Esophagus (tissue), 2 donors: ENCODE measurements at regions not wholly inside any gene's neighbourhood (a gene's known extent, or its start where the extent isn't known, plus 50 kb on each side); places are given as distances from the start of the nearest gene placed in this dataset.

Experiments
- H3K27ac ChIP-seq, 2 donors: one replicate each; pipeline ENCODE4 v1.5.1; 2013; ENCODE audit warnings: low read depth in 2 of 2, mild to moderate bottlenecking in 2 of 2, inconsistent platforms in 1 of 2, low read length in 1 of 2, moderate library complexity in 1 of 2
- H3K27me3 ChIP-seq, 2 donors: one replicate each; pipeline ENCODE4 v1.6.1; 2013; ENCODE audit warnings: low read length in 2 of 2, control low read depth in 1 of 2, mild to moderate bottlenecking in 1 of 2; ENCODE audit not compliant: insufficient read depth in 2 of 2, control insufficient read depth in 1 of 2
- H3K36me3 ChIP-seq, 2 donors: one replicate each; pipeline ENCODE4 v1.6.1; 2013; ENCODE audit warnings: low read length in 1 of 2; ENCODE audit not compliant: control insufficient read depth in 2 of 2, insufficient read depth in 2 of 2
- H3K4me1 ChIP-seq, 2 donors: one replicate each; pipeline ENCODE4 v1.6.1; 2013; ENCODE audit warnings: low read length in 1 of 2; ENCODE audit not compliant: control insufficient read depth in 2 of 2, insufficient read depth in 2 of 2
- H3K4me3 ChIP-seq, 2 donors: one replicate each; pipeline ENCODE4 v1.5.1; 2013; ENCODE audit warnings: low read length in 2 of 2, mild to moderate bottlenecking in 2 of 2, low read depth in 1 of 2, moderate library complexity in 1 of 2
- H3K9me3 ChIP-seq, 2 donors: one replicate each; pipeline ENCODE4 v1.6.1; 2013; ENCODE audit warnings: mild to moderate bottlenecking in 2 of 2, low read depth in 1 of 2, low read length in 1 of 2, moderate library complexity in 1 of 2; ENCODE audit not compliant: control insufficient read depth in 2 of 2, insufficient read depth in 1 of 2
- WGBS, 2 donors: extraction: QIAGEN DNeasy Blood & Tissue Kit; methylation state at CpG; one replicate each; pipeline ENCODE4 v1.1.7; 2013; 5-methylcytosine and 5-hydroxymethylcytosine counted together
- donor health status: healthy with polysubstance abuse.
- donor health status: Bipolar disorder and iron deficiency.

DNA sequence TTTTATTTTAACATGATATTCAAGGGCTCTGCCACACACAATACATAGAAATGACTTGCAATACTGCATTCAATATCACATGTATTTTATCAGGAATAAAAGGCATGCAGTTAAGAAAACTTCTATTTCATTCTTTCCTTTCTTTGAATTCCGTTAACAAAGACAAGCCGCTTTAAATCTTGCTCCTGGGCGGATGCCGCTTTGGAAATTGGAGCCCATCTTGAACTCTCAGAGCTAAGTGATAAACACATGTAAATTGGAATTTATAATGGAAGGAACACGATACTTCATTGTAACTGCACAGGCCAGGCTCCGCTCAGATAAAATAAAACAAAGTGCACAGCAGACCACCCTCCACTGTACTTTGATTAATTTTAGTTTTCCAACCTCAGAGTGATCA is 774.5 kb upstream of the COBL start:
- WGBS, 2 donors = 69 to 77% methylated on average over 6 of the region's 6 CpGs
- Histone ChIP-seq H3K36me3 (no peaks in the 10 kb centered on the region), H3K4me3 (no peak overlapping the region), H3K4me1 (peaks cover 0 to 5% of the 10 kb centered on the region in 2 donors), H3K27me3 (no peaks in the 10 kb centered on the region), H3K9me3 (peaks cover 3% of the 10 kb centered on the region in 2 donors), H3K27ac (no peak overlapping the region)

DNA sequence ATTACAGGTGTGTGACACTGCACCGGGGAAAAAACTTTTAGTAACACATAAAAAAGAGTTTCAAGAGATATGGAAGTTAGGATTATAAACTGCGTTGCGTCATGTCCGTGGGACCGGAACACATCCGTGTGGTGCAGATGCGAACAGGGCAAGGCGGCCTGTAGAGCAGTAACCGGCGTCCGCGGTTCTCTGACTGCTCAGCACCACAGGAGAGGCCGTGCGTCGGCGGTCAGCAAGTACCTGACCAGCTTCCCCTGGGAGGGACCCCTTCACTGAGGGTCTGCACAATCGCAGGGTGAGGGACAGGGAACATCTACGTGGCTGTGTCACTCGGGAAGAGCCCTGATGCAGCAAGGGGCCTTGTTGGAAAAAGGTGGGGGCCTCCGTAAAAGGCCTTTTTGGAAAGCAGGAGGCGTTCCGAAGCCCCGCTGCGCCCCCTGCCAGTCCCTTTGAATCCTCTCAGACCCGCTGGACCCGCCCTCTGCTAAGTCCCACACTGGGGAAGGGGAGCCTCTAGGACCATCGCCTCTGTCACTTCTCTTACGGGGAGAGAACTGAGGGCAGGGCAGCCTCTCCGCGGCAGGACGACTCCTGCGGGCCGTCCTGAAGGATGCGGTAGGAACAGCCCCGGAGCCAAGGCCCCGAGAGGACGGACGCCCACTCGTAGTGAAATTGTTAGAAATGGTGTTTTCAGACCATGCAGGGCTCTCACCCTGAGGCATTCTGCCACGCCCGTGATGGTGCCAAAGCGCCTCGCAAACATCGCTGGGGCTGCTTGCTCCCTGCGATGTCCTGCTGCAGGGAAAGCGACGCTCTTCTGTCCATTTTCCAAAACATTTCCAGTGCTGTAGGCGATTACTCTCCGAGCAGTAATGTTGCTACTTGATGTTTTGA is 771.6 kb upstream of the COBL start:
- 23 to 28% methylated on average over 49 of the region's 49 CpGs for WGBS, 2 donors
- peaks cover 0 to 5% of the 10 kb centered on the region in 2 donors for H3K4me1 ChIP-seq
- H3K9me3 ChIP-seq = peaks cover 3% of the 10 kb centered on the region in 2 donors
- no peaks in the 10 kb centered on the region for H3K36me3 ChIP-seq
- H3K4me3 ChIP-seq = no peak overlapping the region
- no peak overlapping the region for H3K27ac ChIP-seq
- H3K27me3 ChIP-seq = no peaks in the 10 kb centered on the region

DNA sequence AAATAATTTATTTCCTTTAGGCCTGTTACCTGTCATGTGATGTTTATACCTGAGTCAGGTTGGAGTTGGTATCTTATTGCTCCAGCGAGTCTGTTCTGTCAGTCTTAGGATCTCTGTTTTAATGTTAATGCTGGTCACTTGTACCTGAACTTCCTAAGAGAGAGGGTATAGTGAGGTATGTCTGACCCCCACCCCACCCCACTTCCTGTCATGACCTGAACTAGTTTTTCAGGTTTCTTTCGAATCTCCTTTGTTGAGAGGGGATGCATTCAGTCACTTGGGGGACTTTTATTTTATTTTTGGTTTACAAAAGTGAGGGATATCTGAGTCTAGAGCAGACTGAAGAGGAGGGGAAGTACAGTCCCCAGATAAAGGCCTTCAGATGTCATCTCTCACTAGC is 769.0 kb upstream of the COBL start:
- no peaks in the 10 kb centered on the region for H3K36me3 ChIP-seq
- no peaks in the 10 kb centered on the region for H3K27me3 ChIP-seq
- 37 to 45% methylated on average over 2 of the region's 2 CpGs for WGBS, 2 donors
- peaks cover 0 to 3% of the 10 kb centered on the region in 2 donors for H3K4me1 ChIP-seq
- H3K9me3 ChIP-seq = peaks cover 3% of the 10 kb centered on the region in 2 donors
- no peak overlapping the region for H3K27ac ChIP-seq
- H3K4me3 ChIP-seq = no peak overlapping the region

DNA sequence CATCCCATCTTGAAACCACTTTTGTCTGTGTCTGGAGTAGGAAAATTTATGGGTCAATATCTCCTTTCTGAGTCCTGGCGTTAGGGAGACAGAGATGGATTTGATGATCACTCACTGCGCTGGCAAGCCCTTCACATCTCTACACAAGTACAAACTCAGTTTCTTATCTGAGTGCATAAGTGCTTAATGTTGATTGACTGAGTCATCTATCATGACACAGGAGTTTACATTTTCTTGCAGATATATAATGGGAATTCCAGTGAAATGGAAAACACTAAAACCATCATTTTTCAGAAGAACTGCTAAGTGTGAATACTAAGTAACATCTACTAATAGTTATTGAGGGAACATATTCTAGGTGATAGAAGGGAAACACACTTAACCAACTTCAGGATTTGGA is 763.9 kb upstream of the COBL start:
- peaks cover 0 to 2% of the 10 kb centered on the region in 2 donors for H3K9me3 ChIP-seq
- no peaks in the 10 kb centered on the region for H3K4me1 ChIP-seq
- WGBS, 2 donors = 29 to 40% methylated on average over 2 of the region's 2 CpGs
- no peaks in the 10 kb centered on the region for H3K36me3 ChIP-seq
- H3K27me3 ChIP-seq = no peaks in the 10 kb centered on the region
- no peak overlapping the region for H3K27ac ChIP-seq
- H3K4me3 ChIP-seq = no peak overlapping the region

DNA sequence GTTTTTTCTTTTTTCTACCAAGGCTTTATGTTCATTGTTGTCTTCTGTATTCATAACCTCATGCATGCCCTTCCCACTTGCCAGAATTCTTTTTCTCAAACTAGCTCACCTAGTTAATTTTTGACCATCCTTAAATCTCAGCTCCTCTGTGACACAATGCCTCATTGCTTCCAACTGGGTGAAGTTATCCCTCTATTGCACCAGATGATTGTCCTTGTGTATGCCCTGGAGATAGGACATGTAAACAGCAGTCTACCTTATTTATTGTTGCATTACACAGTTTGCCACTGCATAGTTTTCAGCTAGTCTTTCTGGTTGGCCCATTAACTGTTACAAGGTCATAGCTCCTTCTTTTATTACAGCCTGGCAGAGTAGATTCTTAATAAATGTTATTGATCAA is 763.1 kb upstream of the COBL start:
- H3K36me3 ChIP-seq = no peaks in the 10 kb centered on the region
- H3K9me3 ChIP-seq = peaks cover 0 to 2% of the 10 kb centered on the region in 2 donors
- no peak overlapping the region for H3K27ac ChIP-seq
- no peaks in the 10 kb centered on the region for H3K4me1 ChIP-seq
- no peak overlapping the region for H3K4me3 ChIP-seq
- no peaks in the 10 kb centered on the region for H3K27me3 ChIP-seq

DNA sequence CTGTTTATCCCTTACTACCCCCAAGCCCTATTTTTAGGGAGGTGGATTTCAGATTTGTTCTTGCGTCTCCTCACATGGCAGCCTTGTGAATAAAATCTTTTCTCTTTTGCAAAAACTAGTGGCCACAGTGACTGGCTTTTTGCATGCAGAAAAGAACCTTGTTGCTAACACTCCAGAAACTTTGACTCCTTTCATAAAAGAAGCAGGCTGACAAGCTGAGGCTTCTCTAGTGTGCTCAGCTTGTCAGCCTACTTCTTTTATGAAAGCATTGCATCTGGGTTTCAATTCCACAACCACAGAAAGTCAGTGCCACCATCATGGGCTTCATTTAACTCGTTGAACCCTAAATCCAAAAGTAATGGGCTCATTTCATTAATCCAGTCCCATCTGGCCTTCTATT is 761.0 kb upstream of the COBL start:
- Histone ChIP-seq H3K27ac (no peak overlapping the region), H3K9me3 (peaks cover 0 to 2% of the 10 kb centered on the region in 2 donors), H3K27me3 (no peaks in the 10 kb centered on the region), H3K4me3 (no peak overlapping the region), H3K36me3 (no peaks in the 10 kb centered on the region), H3K4me1 (no peaks in the 10 kb centered on the region)
- WGBS, 2 donors = 77 to 88% methylated on average over 2 of the region's 2 CpGs

DNA sequence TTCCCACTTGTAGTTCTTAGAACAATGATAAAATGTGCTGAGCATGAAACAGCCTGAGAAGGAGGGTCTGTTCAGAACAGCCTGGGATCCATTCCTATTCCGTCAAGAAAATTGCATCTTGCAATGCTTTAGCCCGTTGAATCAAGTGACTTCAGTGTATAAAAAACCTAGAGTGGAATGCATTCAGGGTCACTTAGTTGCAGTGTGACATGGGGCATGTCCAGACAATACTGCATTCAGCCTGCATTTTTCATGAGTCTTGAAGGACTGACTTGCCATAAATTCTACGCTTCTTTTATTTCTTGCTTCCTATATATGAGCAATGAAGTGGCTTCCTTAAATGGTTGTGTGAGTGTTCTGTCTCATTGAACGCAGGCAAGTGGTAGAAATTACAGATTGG is 758.3 kb upstream of the COBL start:
- no peak overlapping the region for H3K4me3 ChIP-seq
- H3K27ac ChIP-seq = no peak overlapping the region
- no peaks in the 10 kb centered on the region for H3K27me3 ChIP-seq
- H3K9me3 ChIP-seq = peaks cover 0 to 2% of the 10 kb centered on the region in 2 donors
- WGBS, 2 donors = 56 to 65% methylated on average over 4 of the region's 4 CpGs
- H3K36me3 ChIP-seq = no peaks in the 10 kb centered on the region
- H3K4me1 ChIP-seq = no peaks in the 10 kb centered on the region

DNA sequence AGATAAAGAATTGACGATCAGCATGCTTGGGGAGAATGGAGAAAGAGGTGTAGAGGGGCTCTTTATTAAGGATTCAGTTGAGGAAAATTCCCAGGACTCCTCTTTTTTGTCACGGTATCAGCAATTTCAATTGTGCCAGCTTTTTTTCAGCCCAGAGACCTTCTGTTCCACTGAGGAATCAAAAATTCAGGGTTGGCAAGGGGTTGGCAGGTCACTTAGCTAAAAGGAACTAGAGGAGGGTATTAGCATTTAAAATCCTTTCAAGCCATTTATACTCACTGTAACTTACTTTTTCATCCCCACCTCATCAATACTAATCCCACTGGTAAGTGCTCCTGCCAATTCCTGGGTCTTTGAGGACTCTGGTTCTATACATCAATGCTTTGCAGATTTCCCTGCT is 757.5 kb upstream of the COBL start:
- no peak overlapping the region for H3K4me3 ChIP-seq
- 75% methylated on average over 2 of the region's 2 CpGs for WGBS, 2 donors
- no peak overlapping the region for H3K27ac ChIP-seq
- no peaks in the 10 kb centered on the region for H3K27me3 ChIP-seq
- H3K4me1 ChIP-seq = no peaks in the 10 kb centered on the region
- no peaks in the 10 kb centered on the region for H3K36me3 ChIP-seq
- H3K9me3 ChIP-seq = peaks cover 0 to 2% of the 10 kb centered on the region in 2 donors

DNA sequence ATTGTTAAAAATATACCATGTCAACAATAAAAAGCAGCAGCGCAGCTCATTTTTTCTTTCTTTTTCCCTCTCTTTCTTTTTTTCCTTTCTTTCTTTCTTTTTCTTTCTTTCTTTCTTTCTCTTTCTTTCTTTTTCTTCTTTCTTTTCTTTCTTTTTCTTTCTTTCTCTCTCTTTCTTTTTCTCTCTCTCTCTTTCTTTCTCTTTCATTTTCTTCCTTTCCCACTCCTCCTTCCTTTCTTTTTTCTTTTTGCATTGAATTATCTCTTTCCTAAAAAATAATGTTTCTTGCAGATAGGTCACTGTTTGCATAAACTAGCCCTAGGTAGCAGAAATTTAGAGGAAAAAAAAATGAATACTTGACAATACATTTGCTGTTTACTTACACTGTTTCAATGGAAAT is 755.1 kb upstream of the COBL start:
- WGBS, 2 donors = 36 to 49% methylated on average over 1 of the region's 1 CpG
- Histone ChIP-seq H3K4me3 (no peak overlapping the region), H3K36me3 (no peaks in the 10 kb centered on the region), H3K4me1 (no peaks in the 10 kb centered on the region), H3K27ac (no peak overlapping the region), H3K27me3 (no peaks in the 10 kb centered on the region), H3K9me3 (no peaks in the 10 kb centered on the region)

DNA sequence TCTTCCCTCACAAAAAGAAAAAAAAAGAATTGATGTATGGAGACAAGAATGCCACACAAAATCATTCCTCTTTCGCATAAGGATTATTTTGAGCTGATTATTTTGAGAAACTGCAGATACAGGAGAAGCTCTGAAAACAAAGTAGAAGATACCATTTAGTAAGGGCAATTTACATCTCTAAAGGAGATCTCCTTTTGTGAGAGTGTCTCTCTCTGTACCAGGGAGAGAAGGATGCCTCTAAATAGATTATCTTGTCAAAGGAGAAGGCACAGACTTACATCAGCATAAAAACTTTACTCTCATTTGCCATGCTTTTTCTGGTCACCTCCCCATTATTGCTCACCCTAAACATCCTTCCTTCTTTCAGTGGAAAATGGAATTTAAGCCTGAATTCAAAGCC is 747.9 kb upstream of the COBL start:
- Histone ChIP-seq H3K4me3 (no peak overlapping the region), H3K27me3 (no peaks in the 10 kb centered on the region), H3K4me1 (no peaks in the 10 kb centered on the region), H3K9me3 (no peaks in the 10 kb centered on the region), H3K36me3 (no peaks in the 10 kb centered on the region), H3K27ac (no peak overlapping the region)
- WGBS, 2 donors = 78 to 90% methylated on average over 1 of the region's 1 CpG
